ENCODE measurements at regions not wholly inside any gene's neighbourhood (a gene's known extent, or its start where the extent isn't known, plus 50 kb on each side); places are given as distances from the start of the nearest gene placed in this dataset.

DNA sequence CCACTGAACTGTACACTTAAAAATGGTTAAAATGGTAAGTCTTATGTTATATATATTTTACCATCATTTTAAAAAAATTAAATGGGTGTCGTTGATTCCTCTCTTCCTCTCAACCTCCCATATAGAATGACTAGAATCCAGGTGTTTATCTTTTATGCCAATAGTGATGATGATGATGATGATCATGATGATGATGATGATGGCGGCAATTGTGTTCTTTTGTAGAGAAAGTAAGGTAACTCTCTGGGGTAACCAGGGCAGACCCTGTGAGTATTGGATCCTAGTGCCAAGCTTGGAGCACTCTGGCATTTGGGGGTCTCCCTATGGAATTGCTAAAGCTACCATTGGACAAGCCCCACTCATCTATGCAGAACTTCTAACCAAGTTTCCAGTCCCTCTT, 113.6 kb downstream of the GLI2 start:
- H3K27ac ChIP-seq, result no peak overlapping the region
- no peak for DNase-seq (ENCODE audit: low read depth, low spot score)

GRCh38 chr2:120850551-120850950, 114.9 kb downstream of the GLI2 start:
- no peak for DNase-seq (ENCODE audit: low read depth, low spot score)
- H3K27ac ChIP-seq, result no peak overlapping the region

DNA sequence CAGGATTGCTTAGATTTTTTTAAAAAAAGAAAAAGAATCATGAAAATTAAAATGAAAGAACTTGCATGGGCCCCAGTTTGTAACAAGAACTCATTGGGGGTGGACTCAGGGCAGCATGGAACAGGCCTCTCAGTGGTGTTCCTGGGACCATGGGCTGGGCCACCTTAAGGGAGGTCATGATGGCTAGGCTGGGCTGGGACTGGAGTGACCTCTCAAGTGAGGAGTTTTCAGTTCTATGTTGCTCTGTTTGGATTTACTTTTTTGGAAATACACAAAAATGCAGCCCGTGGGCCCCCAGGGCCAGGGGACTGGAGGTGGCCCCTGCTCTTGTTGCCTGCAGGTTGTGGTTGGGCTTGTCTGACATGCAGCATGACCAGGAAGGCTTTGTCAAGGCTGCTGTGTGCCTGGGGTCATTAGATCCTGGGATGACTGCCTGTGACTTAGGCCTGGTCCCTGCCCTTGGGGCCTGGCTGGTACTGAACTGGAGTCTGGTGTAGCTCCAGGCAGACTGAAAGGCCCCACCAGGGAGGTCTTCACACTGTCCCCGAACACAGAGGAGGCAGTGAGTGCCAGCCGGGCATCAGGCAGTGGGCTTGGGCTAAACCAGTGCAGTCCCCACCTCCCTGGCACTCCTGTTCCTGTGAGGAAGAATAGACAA, 115.6 kb downstream of the GLI2 start:
- no peak overlapping the region for H3K27ac ChIP-seq
- no peak for DNase-seq (ENCODE audit: low read depth, low spot score)

GRCh38 chr2:120852200-120852815, 116.6 kb downstream of the GLI2 start:
- H3K27ac ChIP-seq, result no peak overlapping the region

DNA sequence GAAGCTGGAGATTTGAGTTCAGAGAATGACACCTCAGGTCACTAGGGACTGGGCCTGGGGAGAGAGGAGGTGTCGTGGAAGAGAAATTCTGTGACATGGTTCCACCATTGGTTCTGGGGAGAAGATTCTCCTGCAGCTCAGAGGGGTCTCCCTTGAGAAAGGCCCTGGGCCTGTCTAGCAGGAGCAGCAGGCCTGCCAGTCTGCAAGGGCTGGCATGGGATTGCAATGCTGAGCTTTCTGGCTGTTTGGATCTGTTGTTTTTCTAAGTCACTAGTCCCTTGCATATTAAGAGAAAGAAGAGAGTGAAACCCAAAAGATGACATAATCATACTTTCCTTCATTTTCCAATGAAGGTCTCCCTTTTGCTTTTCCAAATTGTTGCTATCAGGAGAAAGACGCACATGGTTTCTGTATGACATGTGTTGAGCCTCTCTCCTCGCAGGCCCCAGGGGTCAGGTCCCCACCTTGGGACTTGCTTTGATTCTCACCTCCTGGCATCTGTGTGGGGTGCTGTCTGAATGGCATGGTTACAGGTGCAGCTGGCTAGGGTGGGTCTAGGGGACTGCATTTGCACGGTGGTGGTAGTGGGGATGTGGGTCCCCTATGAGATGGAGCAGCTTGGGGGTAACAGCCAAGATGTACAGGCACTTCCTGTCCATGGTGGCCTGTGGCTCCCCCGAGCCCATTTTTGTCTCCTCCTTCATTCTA, 117.8 kb downstream of the GLI2 start:
- H3K27ac ChIP-seq, result no peak overlapping the region

More at GRCh38 chr2:120852200-120852815, 116.6 kb downstream of the GLI2 start:
- no peak for DNase-seq (ENCODE audit: low read depth, low spot score)

DNA sequence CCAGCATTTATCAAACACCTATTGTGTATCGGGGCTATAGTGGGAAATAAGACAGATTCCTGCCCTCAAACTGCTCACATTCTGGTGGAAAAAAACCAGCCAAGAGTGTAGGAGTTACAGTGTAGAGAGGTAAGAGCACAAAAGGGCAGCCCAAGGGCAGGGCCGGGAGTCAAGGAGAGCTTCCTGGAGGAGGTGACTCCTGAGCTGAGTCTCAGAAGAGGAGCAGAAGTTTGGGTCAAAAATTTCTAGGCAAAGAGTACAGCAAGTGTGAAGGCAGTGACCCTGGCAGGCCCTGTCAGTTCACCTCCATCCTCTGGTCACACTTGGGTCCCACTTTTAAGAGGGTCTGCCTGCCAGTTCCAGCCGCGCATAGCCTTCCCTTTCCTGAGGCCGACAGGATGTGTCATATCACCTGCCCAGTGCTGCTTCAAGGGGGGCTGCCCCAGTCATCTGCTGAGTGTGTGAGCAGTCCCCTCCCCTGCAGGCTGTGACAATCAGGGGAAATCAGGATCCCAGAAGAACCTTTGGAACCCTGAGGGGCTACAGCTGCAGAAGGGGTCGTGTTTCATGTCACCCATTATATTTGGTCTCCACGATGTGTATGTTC, 118.4 kb downstream of the GLI2 start:
- H3K27ac ChIP-seq, result no peak overlapping the region
- no peak for DNase-seq (ENCODE audit: low read depth, low spot score)

More for the DNA sequence above, 117.8 kb downstream of the GLI2 start:
- no peak for DNase-seq (ENCODE audit: low read depth, low spot score)

GRCh38 chr2:120854766-120855530, 119.3 kb downstream of the GLI2 start:
- H3K27ac ChIP-seq, result no peak overlapping the region
- no peak for DNase-seq (ENCODE audit: low read depth, low spot score)

DNA sequence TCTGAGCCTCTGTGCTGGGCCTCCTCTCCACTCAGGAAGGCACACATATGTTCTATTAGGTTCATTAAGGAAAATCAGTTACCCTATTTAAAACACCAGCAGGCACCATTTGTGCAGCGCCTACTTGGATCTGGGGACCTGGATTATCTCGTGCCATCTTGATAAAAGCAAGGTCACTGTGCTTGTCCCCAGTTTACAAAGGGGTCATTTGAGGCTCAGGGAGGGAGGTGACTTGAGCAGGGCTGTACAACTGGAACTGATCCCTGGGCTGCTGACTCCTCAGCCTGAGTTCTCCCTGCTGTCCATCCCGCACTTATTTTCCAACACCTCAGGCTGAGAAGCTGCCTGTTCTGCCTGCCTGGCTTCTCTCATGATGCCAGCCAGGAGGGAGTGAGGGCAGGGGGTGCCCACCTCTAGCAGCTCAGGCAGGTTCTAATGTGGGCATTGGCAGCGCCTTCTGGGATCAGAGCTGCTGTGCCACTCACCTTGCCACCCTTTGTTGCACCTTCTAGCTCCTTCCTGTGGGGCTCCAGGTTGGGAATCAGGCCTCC, 120.3 kb downstream of the GLI2 start:
- no peak overlapping the region for H3K27ac ChIP-seq
- DNase-seq (ENCODE audit: low read depth, low spot score), result no peak

- DNase-seq (ENCODE audit: low read depth, low spot score), result no peak
Measured at GRCh38 chr2:120856421-120856862, 120.8 kb downstream of the GLI2 start.

DNA sequence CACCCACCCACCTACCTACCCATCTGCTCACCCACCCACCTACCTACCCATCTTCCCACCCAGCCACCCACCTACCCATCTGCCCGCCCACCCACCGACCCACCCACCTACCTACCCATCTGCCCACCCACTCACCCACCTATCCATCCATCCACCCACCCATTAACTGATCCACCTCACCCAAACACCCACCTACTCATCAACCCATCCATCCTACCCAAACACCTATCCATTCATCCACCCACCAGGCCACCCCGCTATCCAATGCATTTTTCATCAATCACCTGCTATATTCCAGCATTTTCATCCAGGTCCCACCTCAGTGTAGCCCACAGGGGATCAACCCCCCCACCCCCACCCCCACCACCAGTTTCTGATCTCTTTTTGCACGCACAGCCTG, 121.8 kb downstream of the GLI2 start:
- DNase-seq (ENCODE audit: low read depth, low spot score), result no peak

More at GRCh38 chr2:120856421-120856862, 120.8 kb downstream of the GLI2 start:
- H3K27ac ChIP-seq, result no peak overlapping the region

DNA sequence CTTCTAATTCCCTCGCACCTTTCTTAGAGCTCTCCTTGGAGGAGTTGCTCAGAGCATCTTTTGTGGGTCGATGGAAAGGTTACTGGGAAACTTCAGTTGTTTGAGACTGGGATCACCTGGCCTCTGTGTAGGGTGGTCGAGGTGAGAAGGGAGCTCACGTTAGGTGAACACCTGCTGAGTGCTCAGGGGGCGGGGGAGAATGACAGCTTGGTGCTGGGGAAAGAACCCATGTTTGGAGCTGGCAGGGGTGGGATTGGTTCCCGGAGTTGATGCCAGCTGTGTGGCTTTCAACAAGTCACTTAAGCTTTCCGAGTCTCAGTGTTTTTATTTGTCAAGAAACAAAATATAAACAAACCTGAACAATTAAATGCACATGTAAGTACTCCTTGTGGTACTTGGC, 122.3 kb downstream of the GLI2 start:
- no peak overlapping the region for H3K27ac ChIP-seq
- DNase-seq (ENCODE audit: low read depth, low spot score), result no peak

More for the DNA sequence above, 121.8 kb downstream of the GLI2 start:
- no peak overlapping the region for H3K27ac ChIP-seq

- no peak for DNase-seq (ENCODE audit: low read depth, low spot score)
- H3K27ac ChIP-seq, result no peak overlapping the region
Measured at GRCh38 chr2:120858361-120859106, 122.9 kb downstream of the GLI2 start.

- no peak overlapping the region for H3K27ac ChIP-seq
- DNase-seq (ENCODE audit: low read depth, low spot score), result no peak
Measured at GRCh38 chr2:120859128-120859527, 123.5 kb downstream of the GLI2 start.

DNA sequence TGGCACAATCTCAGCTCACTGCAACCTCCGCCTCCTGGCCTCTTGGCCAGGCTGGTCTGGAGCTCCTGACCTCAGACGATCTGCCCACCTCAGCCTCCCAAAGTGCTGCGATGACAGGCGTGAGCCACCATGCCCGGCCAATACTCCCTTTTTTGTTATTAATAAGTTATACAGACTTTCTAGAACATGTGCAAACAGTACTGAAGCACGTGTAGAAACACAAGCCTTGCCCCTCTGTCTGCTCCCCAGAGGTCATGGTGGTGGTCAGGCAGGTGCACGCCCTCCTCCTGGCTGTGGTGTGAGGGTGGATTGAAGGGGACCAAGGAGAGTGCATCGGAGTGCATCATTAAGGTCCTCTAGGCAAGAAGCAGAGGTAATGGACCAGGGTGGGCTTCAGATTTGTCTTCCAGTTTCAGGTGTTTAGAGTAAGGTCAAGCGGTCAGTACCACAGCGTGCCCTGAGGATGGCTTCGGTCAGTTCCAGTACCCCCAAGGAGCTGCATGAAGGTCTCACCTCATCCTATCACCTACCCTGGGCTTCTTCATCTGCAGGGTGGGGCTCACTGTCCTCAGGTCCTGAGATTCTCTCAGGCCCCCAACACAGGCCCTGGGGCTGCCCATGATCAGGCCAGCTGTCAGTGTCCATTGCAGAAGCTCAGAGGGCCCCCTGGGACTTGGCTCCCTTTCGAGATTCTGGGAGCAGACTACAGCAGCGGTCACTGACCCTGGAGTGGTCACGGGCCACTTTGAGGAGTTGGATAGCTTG, 124.3 kb downstream of the GLI2 start:
- no peak for DNase-seq (ENCODE audit: low read depth, low spot score)
- no peak overlapping the region for H3K27ac ChIP-seq

- H3K27ac ChIP-seq, result no peak overlapping the region
- DNase-seq (ENCODE audit: low read depth, low spot score), result no peak
Measured at GRCh38 chr2:120860579-120860922, 124.9 kb downstream of the GLI2 start.

- DNase-seq (ENCODE audit: low read depth, low spot score), result no peak
- H3K27ac ChIP-seq, result no peak overlapping the region
Measured at GRCh38 chr2:120861191-120861575, 125.5 kb downstream of the GLI2 start.

GRCh38 chr2:120861576-120862191, 126.0 kb downstream of the GLI2 start:
- no peak for DNase-seq (ENCODE audit: low read depth, low spot score)
- no peak overlapping the region for H3K27ac ChIP-seq
